Activated T-cell treated with anti-CD3 and anti-CD28 coated beads, Interleukin-2, amount 50 U/mL, for 4 hours (primary cell): ENCODE measurements at regions not wholly inside any gene's neighbourhood (a gene's known extent, or its start where the extent isn't known, plus 50 kb on each side); places are given as distances from the start of the nearest gene placed in this dataset.
"Not testable (repeated sequence)": the region's sequence is repeated elsewhere in the genome, so short reads cannot be mapped to it uniquely, and the experiment has no call there.

Experiments used
- ATAC-seq, 2 donors: fragments of 200-7000 bp; cut with Tn5 transposase; one replicate each; pipeline ENCODE4 v1.10.0; 2021
- DNase-seq: peaks from one replicate; pipeline ENCODE4 v3.0.0-alpha.2; 2020
- H3K27me3 Mint-ChIP-seq: one replicate; pipeline ENCODE4 v1.8.0; 2021; ENCODE audit warnings: low read depth, mixed read lengths
- H3K36me3 Mint-ChIP-seq: one replicate; pipeline ENCODE4 v1.8.0; 2022; ENCODE audit warnings: mixed read lengths; ENCODE audit not compliant: insufficient read depth
- H3K4me1 Mint-ChIP-seq: one replicate; pipeline ENCODE4 v1.8.0; 2021; ENCODE audit warnings: low read depth, mixed read lengths
- H3K4me3 Mint-ChIP-seq: one replicate; pipeline ENCODE4 v1.8.0; 2021; ENCODE audit warnings: mild to moderate bottlenecking, moderate library complexity, mixed read lengths
- H3K9me3 Mint-ChIP-seq: one replicate; pipeline ENCODE4 v1.8.0; 2021; ENCODE audit warnings: mixed read lengths

DNA sequence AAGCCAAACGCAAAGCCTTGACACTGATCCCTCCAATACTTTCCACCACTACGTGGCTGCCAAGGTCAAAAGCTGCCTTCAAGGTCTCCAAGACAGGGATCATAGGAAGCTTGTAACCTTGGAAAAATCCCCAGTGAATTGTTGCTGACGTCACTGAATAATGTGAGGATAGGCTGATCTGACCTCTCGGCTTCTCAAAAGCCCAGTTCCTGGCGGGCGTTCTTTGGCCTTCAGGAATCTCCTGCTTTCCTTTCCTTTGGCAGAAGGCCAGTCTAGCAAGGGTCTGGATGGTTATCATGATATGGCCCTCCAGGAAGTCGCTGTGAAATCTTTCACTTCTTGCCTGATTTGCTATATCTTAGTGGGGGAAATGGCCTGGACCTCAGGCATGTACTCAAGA is 61.4 kb upstream of the TNFAIP3 start:
- H3K4me3 Mint-ChIP-seq: no peak overlapping the region
- ATAC-seq (no peak), DNase-seq (no peak)
- H3K9me3 Mint-ChIP-seq: peaks cover 13% of the 10 kb centered on the region
- peaks cover 55% of the 10 kb centered on the region for H3K4me1 Mint-ChIP-seq
- H3K27me3 Mint-ChIP-seq: no peaks in the 10 kb centered on the region
- no peaks in the 10 kb centered on the region for H3K36me3 Mint-ChIP-seq

DNA sequence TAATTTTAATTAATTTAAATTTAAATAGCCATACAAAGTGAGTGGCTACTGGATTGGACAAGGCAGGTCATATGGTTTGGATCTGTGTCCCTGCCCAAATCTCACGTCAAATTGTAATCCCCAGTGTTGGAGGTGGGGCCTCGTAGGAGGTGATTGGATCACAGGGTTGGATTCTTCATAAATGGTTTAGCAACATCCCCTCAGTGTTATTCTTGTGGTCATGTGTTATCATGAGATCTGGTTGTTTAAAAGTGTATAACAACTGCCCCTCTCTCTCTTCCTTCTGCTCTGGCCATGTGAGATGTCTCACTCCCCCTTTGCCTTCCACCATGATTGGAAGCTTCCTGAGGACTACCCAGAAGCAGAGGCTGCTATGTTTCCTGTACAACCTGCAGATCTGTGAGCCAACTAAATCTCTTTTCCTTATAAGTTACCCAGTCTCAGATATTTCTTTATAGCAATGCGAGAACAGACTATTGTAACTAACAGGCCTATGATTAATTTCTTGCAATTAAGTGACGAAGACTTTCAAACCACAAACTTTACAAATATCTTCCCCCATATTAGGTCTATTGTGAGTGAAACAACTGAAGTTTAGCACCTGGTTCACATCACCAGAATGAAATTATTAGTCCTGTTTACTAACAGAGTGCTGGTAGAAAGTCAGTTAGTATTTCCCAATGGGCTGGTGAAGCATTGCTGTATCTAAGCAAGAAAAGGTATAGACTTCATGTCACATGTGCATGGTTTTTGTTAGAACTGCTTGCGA is 60.0 kb upstream of the TNFAIP3 start:
- ATAC-seq: no peak
- H3K4me1 Mint-ChIP-seq: peaks cover 61% of the 10 kb centered on the region
- no peaks in the 10 kb centered on the region for H3K27me3 Mint-ChIP-seq

DNA sequence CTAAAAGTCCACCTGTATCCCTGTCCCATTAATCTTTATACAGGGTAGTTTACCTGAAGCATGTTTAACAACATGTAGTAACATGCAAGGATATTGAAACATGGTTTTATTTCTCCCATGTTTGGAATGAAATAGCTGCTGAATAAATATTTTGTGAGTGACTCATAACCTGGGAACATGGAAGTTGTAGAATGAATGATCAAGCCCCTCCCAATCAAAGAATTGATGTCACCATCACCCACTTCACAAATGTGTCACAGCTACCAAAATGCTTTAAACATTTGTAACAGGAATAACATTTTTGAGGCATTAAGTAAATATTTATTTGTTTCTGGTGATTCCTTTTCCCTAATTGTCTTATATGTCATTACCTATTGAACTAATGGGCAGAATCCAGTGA is 58.9 kb upstream of the TNFAIP3 start:
- Mint-ChIP-seq H3K27me3 (no peaks in the 10 kb centered on the region), H3K36me3 (no peaks in the 10 kb centered on the region), H3K4me1 (peaks cover 66% of the 10 kb centered on the region), H3K9me3 (peaks cover 13% of the 10 kb centered on the region), H3K4me3 (no peak overlapping the region)
- ATAC-seq (no peak), DNase-seq (no peak)

More for the DNA sequence above, 60.0 kb upstream of the TNFAIP3 start:
- no peak for DNase-seq
- Mint-ChIP-seq H3K4me3 (no peak overlapping the region), H3K9me3 (peaks cover 13% of the 10 kb centered on the region), H3K36me3 (no peaks in the 10 kb centered on the region)

DNA sequence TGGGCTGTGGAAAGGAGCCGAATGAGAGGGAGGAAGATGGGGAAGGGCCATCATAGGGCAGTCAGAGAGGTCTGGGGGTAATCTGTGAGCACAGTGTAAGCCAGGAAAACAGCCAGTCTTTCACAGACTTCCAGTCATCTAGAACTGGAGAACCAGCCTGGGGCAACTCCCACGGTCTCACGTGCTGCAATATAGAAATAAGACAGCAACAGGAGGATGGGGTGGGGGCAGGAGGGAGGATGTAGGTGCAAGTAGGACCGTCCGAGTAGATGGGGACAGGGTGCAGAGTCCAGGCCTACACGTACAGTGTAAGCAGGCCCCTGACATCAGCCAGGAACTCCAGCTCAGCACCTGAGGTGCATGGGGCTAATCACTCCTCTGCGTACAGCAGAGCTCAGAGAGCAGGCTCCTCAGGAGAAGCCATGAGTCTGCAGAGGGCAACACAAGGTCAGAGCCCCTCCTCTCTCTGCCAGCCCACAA is 58.2 kb upstream of the TNFAIP3 start:
- no peak for ATAC-seq
- Mint-ChIP-seq H3K4me1 (peaks cover 68% of the 10 kb centered on the region), H3K36me3 (no peaks in the 10 kb centered on the region), H3K4me3 (no peak overlapping the region), H3K9me3 (peaks cover 6% of the 10 kb centered on the region), H3K27me3 (no peaks in the 10 kb centered on the region)
- DNase-seq: no peak

DNA sequence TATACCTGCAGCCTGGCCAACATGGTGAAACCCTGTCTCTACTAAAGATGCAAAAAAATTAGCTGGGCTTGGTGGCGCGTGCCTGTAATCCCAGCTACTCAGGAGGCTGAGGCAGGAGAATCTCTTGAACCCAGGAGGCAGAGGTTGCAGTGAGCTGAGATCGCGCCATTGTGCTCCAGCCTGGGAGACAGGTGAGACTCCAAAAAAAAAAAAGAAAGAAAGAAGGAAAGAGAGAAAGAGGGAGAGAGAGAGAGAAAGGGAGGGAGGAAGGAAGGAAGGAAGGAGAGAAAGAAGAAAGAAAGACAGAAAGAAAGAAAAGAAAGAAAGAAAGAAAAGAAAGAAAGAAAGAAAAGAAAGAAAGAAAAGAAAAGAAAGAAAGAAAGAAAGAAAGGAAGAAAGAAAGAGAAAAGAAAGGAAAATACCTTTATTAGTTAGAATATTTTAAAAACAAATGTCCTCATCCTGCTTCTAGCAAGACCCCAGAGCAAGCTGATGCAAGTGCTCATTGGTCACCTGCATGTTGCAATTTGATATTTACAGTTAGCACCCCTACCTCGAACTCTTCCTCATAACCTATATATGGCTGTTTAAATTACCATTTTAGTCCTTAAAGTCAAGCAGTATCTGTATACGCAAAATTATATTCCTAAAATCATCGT is 57.0 kb upstream of the TNFAIP3 start:
- not testable (repeated sequence) for H3K9me3 Mint-ChIP-seq, H3K4me3 Mint-ChIP-seq, ATAC-seq

DNA sequence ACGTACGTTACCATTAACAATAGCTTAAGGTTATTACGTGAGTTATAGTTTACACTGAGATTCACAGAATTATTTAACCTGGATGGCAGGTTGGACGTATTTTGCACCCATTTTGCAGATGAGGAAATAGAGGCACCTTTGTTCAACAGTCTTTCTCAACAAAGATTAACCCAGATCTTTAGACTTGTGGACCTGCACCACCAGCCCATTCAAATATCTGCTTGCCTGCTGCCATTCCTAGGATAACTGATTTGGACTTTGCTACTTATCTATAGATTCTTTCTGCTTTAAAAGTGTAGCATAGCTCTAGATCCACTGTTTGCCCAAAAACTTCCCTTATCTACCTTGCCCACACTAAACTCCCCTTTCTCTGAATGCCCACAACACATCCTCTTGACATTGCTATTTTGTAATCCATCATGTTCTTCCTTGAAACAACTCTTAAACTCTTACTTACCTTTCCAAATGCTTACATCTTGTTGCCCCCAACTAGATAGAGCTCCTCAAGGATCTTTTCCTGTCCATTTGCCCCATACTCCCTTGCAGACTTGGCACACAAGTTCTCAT is 56.4 kb upstream of the TNFAIP3 start:
- Mint-ChIP-seq H3K4me1 (peaks cover 56% of the 10 kb centered on the region), H3K4me3 (no peak overlapping the region), H3K27me3 (no peaks in the 10 kb centered on the region), H3K36me3 (no peaks in the 10 kb centered on the region), H3K9me3 (peaks cover 6% of the 10 kb centered on the region)
- ATAC-seq (no peak), DNase-seq (no peak)

More for the DNA sequence above, 57.0 kb upstream of the TNFAIP3 start:
- not testable (repeated sequence) for DNase-seq, H3K27me3 Mint-ChIP-seq, H3K36me3 Mint-ChIP-seq
- peaks cover 59% of the 10 kb centered on the region for H3K4me1 Mint-ChIP-seq

DNA sequence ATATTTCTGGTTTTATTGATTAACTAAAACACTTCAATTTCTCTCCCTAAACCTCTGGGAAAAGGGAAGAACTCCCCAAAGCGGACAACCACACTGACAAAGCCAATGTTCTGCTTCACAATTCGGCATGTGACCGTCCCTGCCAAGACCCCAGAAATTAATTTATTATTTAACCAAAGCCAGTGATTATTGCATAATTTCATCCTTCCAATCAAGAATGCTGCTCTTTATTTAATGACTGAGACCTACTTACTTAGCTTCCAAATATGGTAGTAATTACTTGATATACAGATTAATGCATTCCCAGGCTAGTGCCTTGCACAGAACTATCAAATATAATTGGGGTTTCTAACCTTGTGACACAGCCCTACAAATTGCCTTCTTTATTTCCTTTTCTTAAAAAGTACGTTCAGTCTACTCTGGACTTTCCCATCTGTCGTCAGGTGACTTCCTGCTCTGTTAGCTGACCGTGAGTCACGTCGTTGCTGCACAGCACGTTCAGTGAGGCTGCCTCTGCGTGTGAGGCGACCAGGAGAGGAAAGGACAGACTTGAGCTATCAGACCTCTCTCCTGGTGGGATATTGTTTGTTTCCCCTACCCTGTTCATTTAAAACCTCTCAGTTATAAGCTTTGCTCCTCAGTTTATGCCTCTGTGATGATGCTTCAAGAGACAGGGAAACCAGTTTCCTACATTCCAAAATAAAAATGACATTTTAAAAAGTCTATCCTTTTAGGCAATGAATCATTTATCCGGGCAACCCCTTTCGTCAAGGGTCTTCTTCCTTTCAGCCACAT is 55.7 kb upstream of the TNFAIP3 start:
- H3K27me3 Mint-ChIP-seq: no peaks in the 10 kb centered on the region
- peaks cover 6% of the 10 kb centered on the region for H3K9me3 Mint-ChIP-seq
- DNase-seq (peak; percentile 72), ATAC-seq (peak; percentile 98)
- peak overlapping the region; percentile 55 for H3K4me3 Mint-ChIP-seq
- no peaks in the 10 kb centered on the region for H3K36me3 Mint-ChIP-seq
- H3K4me1 Mint-ChIP-seq: peaks cover 63% of the 10 kb centered on the region

DNA sequence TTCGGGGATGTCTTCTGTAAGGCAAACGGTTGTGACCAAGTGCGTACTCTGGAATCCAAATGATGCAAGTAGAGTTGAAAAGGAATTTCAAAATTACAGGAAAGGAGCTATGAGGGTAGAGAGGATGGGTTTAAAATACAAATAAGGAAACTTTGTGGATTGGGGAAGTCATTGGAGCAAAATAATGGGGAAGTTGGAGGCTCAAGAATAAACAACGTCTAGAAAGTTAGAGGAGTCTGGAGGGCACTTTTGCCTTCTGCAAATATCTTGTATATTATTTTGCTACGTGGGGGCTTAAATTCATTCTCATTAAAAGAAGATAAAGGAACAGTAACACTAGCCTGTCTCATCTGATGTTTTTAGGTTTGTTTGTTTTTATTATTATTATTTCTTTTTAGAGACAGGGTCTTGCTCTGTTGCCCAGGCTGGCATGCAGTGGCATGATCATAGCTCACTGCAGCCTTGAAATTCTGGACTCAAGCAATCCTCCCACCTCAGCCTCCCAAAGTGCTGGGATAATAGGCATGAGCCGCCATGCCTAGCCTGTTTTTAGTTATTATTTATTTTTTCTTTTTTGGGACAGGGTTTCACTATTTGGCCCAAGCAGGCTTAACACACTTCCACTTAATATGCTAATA is 55.0 kb upstream of the TNFAIP3 start:
- H3K36me3 Mint-ChIP-seq: no peaks in the 10 kb centered on the region
- DNase-seq: no peak
- peak overlapping the region; percentile 55 for H3K4me3 Mint-ChIP-seq
- peaks cover 5% of the 10 kb centered on the region for H3K9me3 Mint-ChIP-seq
- no peak for ATAC-seq
- no peaks in the 10 kb centered on the region for H3K27me3 Mint-ChIP-seq
- H3K4me1 Mint-ChIP-seq: peaks cover 69% of the 10 kb centered on the region

DNA sequence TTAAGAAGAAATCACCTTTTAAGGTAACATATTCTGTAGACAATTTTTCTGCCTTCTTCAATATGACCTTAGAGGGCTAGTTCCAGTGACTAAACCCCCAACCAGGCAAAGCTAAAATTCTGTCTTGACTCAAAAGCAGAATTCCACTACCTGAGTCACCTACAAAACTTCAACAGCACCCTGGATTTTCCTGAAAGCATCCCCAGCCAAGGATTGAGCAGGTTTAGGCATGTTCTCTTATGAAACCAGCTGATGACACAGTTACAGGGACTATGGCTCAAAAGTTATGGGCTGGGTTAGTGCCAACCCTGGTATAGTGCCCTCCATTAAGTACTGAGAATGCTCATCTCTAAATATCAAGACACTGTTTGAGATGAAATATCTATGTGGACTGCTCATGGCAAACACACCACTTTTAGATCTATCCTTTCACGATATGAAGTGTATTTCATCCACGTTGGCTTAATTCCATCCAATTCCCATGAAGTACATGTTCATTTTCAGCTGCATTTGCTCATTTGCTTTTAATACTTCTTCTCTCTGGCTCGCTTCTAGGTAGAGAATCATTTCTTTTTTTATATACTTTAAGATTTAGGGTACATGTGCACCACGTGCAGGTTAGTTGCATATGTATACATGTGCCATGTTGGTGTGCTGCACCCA is 53.6 kb upstream of the TNFAIP3 start:
- ATAC-seq: peak in 1 of 2 donors; percentile 10
- peaks cover 63% of the 10 kb centered on the region for H3K4me1 Mint-ChIP-seq
- DNase-seq: no peak
- H3K9me3 Mint-ChIP-seq: no peaks in the 10 kb centered on the region
- no peak overlapping the region for H3K4me3 Mint-ChIP-seq
- no peaks in the 10 kb centered on the region for H3K27me3 Mint-ChIP-seq
- no peaks in the 10 kb centered on the region for H3K36me3 Mint-ChIP-seq

DNA sequence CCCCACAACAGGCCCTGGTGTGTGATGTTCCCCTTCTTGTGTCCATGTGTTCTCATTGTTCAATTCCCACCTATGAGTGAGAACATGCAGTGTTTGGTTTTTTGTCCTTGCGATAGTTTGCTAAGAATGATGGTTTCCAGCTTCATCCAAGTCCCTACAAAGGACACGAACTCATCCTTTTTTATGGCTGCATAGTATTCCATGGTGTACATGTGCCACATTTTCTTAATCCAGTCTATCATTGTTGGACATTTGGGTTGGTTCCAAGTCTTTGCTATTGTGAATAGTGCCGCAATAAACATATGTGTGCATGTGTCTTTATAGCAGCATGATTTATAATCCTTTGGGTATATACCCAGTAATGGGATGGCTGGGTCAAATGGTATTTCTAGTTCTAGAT is 53.0 kb upstream of the TNFAIP3 start:
- DNase-seq, ATAC-seq, H3K9me3 Mint-ChIP-seq, H3K27me3 Mint-ChIP-seq, H3K36me3 Mint-ChIP-seq, H3K4me3 Mint-ChIP-seq: not testable (repeated sequence)
- H3K4me1 Mint-ChIP-seq: peaks cover 64% of the 10 kb centered on the region

DNA sequence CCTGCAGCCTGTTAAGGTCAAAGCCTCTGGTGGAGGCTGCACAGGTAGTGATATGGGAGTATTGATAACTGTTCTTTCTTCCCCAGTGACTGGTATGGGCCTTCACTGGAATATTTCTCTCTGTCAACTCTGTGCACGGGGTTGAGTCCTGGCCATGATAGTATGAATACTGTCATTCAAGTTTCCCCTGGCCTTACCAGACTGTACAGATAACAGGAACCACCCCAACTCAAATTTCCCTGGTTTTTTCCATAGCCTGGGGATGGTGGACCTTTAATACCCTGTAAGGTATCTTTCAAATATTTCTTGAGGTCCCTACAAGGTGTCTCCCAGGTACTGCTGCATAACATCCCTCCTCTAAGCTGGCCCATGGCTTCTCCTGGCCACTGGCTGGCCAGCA is 51.4 kb upstream of the TNFAIP3 start:
- H3K36me3 Mint-ChIP-seq: no peaks in the 10 kb centered on the region
- ATAC-seq: no peak
- H3K27me3 Mint-ChIP-seq: no peaks in the 10 kb centered on the region
- H3K4me3 Mint-ChIP-seq: no peak overlapping the region
- no peak for DNase-seq
- no peaks in the 10 kb centered on the region for H3K9me3 Mint-ChIP-seq
- peaks cover 69% of the 10 kb centered on the region for H3K4me1 Mint-ChIP-seq

DNA sequence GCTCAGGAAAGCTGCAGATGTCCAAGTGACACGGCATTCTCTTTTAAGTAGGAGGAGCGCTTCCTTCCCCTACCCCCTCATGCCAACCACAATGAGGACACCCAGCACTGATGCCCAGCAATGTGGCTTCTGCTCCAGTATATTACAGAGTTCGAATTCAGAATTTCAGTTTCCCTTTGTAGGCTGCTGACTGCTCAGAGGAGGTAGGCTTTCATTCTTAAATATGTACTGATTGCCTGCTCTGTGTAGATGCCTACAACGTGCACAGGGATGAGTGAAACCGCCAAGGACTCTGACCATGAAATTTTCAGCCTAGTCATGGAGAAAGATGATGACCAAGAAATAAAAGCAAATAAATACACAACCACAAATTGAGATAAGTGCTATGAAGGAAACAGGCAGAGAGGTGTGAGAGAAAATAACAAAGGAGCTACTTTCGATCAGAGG is 50.9 kb upstream of the TNFAIP3 start:
- H3K9me3 Mint-ChIP-seq: no peaks in the 10 kb centered on the region
- DNase-seq (no peak), ATAC-seq (no peak)
- no peaks in the 10 kb centered on the region for H3K36me3 Mint-ChIP-seq
- no peaks in the 10 kb centered on the region for H3K27me3 Mint-ChIP-seq
- H3K4me1 Mint-ChIP-seq: peaks cover 69% of the 10 kb centered on the region
- peak overlapping the region; percentile 22 for H3K4me3 Mint-ChIP-seq
